ENCODE measurements at regions not wholly inside any gene's neighbourhood (a gene's known extent, or its start where the extent isn't known, plus 50 kb on each side); places are given as distances from the start of the nearest gene placed in this dataset.

DNA sequence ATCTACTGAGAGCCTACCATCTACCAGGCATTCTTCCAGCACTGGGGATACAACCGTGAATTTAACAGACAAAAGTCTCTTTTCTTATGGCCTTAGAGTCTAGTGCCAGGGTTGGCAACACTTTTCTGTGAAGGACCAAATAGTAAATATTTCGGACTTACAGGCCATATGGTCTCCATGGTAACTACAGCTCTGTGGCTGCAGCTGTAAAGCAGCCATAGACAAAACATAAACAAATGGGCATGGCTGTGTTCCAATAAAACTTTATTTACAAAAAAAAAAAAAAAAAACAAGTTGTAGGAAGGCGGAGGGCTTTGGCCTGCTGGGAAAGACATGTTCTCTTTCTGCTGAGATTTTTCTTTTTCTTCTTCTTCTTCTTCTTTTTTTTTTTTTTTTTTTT lies 98.7 kb downstream of the ABCC12 start (continued):
- TF ChIP-seq TBP (IDR thresholded peaks at IDR 0.05; ENCODE audit: low read depth, low read length) = no peak
- TF ChIP-seq POLR2AphosphoS5 (IDR thresholded peaks at IDR 0.05; ENCODE audit: low read depth, low read length) = no peak
- no peak for TF ChIP-seq SP1 (IDR thresholded peaks at IDR 0.05; ENCODE audit: low read depth, low read length)
- TF ChIP-seq GTF2F1 (IDR thresholded peaks at IDR 0.05; ENCODE audit: borderline replicate concordance, low read depth, low read length) = no peak
